Upper lobe of right lung (tissue), 1 donor: ENCODE measurements at regions not wholly inside any gene's neighbourhood (a gene's known extent, or its start where the extent isn't known, plus 50 kb on each side); places are given as distances from the start of the nearest gene placed in this dataset.

ENCODE experiments used
- ATAC-seq: fragments of 200-7000 bp; cut with Tn5 transposase; one replicate; pipeline ENCODE4 v1.9.1; 2020; ENCODE audit warnings: mild to moderate bottlenecking, moderate library complexity
- DNase-seq: peaks from one replicate; pipeline ENCODE4 v3.0.0-alpha.2; 2020
- H3K27ac ChIP-seq: fragments of 200-600 bp; one replicate; pipeline ENCODE4 v1.8.0; 2022
- H3K27me3 ChIP-seq: fragments of 200-600 bp; one replicate; pipeline ENCODE4 v1.8.0; 2022; ENCODE audit warnings: mild to moderate bottlenecking
- H3K36me3 ChIP-seq: fragments of 200-600 bp; one replicate; pipeline ENCODE4 v1.8.0; 2022
- H3K4me1 ChIP-seq: fragments of 200-600 bp; one replicate; pipeline ENCODE4 v1.8.0; 2022
- H3K4me3 ChIP-seq: fragments of 200-600 bp; one replicate; pipeline ENCODE4 v1.8.0; 2022; ENCODE audit warnings: mild to moderate bottlenecking
- H3K9me3 ChIP-seq: fragments of 200-600 bp; one replicate; pipeline ENCODE4 v1.8.0; 2022
- intact Hi-C: fragments of 100-400 bp; cut with DNase I; formaldehyde crosslinking; loops from one replicate; pipeline ENCODE4 v1.11.0; 2022
- TF ChIP-seq, protein P1 (sequence below): fragments of 200-600 bp; IDR thresholded peaks from one replicate; pipeline ENCODE4 v1.8.0; 2022; ENCODE audit warnings: antibody characterized with exemption
- donor health status: DM: no; HTN: yes; CAD: no; lungs with severe emphysema.

DNA sequence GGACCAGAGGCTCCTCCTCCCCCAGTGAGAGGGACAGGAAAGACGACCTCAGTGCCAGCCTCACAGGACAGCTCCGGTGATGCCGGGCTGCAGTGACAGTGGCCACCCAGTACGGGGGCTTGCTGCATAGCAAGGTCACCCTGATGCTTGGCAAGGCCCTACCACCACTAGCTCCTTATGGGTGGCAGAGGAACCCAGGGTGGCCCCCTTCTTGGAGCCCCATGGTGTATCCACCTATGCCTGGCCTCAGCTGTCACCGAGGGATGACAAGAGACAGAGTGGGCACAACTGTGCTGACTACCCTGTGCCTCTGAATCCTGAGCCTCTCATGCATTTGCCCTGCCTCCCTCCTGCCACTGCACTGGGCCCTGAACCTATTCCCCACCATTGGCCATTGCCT, 809.2 kb downstream of the TBC1D22A start:
- DNase-seq, result peak; percentile 45
- TF ChIP-seq, protein P1, sequence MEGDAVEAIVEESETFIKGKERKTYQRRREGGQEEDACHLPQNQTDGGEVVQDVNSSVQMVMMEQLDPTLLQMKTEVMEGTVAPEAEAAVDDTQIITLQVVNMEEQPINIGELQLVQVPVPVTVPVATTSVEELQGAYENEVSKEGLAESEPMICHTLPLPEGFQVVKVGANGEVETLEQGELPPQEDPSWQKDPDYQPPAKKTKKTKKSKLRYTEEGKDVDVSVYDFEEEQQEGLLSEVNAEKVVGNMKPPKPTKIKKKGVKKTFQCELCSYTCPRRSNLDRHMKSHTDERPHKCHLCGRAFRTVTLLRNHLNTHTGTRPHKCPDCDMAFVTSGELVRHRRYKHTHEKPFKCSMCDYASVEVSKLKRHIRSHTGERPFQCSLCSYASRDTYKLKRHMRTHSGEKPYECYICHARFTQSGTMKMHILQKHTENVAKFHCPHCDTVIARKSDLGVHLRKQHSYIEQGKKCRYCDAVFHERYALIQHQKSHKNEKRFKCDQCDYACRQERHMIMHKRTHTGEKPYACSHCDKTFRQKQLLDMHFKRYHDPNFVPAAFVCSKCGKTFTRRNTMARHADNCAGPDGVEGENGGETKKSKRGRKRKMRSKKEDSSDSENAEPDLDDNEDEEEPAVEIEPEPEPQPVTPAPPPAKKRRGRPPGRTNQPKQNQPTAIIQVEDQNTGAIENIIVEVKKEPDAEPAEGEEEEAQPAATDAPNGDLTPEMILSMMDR, result no peak
- no peak overlapping the region for H3K27ac ChIP-seq
- no peaks in the 10 kb centered on the region for H3K27me3 ChIP-seq
- ATAC-seq, result peak; percentile 7
- H3K36me3 ChIP-seq, result no peaks in the 10 kb centered on the region
- no peak overlapping the region for H3K4me3 ChIP-seq
- no peaks in the 10 kb centered on the region for H3K4me1 ChIP-seq
- H3K9me3 ChIP-seq, result no peaks in the 10 kb centered on the region
- intact Hi-C loops, result no loop called here

DNA sequence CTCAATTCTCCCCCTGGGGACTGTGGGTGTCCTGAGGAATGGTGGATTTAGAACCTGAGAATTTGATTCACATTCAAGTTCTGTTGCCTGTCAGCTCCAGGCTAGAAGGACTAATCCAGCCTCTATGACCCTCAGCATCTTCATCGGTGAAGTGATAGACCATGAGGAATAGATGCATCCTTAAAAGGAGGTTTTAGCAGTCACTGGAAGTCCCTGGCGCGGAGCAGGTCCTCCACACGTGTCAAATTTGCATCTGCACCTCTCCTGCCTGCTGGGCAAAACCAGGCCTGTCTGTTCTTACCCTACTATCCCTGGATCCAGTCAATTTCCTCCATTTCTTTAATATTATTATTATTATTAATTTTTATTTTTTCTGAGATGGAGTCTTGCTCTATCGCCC, 808.4 kb downstream of the TBC1D22A start:
- H3K36me3 ChIP-seq, result no peaks in the 10 kb centered on the region
- no peaks in the 10 kb centered on the region for H3K27me3 ChIP-seq
- no peak for ATAC-seq
- H3K9me3 ChIP-seq, result no peaks in the 10 kb centered on the region
- DNase-seq, result peak; percentile 35
- H3K27ac ChIP-seq, result no peak overlapping the region
- intact Hi-C loops, result no loop called here
- H3K4me1 ChIP-seq, result no peaks in the 10 kb centered on the region
- no peak overlapping the region for H3K4me3 ChIP-seq
- TF ChIP-seq, protein P1, result no peak

DNA sequence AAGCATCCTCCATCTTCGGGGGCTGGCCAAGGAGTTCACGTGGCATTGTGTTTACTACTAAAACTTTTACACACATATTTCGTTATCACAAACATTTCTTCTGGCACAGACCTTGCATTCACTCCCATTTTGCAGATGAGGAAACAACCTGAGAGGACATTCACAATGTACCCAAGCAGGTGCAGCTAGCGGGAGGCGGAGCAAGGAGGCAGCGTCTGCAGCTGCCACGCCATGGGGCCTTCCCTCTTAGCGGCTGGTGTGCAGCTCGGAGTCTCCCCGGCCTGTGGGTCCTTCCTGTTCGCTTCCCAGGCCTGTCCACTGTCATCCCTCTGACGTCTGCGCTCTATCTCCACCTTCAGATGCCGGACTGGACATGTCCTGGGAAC, 807.8 kb downstream of the TBC1D22A start:
- H3K27me3 ChIP-seq, result no peaks in the 10 kb centered on the region
- no peaks in the 10 kb centered on the region for H3K4me1 ChIP-seq
- intact Hi-C loops, result no loop called here
- TF ChIP-seq, protein P1, result no peak
- no peak overlapping the region for H3K4me3 ChIP-seq
- no peaks in the 10 kb centered on the region for H3K36me3 ChIP-seq
- no peak overlapping the region for H3K27ac ChIP-seq
- DNase-seq (peak; percentile 42), ATAC-seq (no peak)
- H3K9me3 ChIP-seq, result no peaks in the 10 kb centered on the region

DNA sequence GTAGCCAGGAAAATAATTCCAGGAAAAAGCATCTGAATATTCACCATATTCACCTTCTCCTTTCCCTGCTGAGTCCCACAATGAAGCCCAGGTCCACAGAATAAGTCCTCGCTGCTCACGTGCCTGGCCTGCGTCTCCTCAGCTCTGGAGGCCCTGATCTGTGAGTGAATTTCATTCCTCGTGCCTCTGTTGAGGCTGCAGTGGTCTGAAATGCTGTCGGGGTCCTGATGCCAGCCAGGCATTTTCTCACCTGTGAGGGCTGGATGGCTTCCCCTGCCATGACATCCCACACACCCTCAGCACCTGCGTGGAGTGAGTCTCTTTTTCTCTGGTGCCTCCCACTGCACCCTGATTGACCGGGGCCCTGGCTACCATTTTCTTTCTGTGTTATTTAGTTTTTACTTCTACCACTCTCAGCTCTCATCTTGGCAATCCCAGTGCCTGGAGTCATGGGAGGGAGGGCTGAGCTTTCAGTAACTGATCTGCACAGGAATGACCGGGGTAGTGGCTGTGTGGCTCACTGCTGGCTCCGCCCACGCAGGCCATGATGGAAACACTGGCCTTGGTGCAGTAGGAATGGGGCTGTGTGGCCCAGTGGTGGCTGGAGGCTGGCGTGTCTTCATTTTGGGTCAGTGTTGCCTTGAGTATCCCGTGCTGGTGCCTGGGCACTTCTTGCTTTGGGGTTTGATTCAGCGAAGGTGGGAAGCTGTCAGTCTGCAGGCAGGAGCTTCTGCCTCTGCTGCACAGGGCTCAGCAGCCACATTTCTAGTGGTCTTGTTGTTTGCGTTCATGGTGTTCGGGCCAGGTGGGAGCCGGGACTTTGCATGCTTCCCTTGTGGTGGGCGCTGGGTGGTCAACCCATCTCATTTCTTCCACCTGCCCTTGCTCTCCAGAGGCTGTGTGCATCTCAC, 807.2 kb downstream of the TBC1D22A start:
- intact Hi-C loops, result no loop called here
- TF ChIP-seq, protein P1, result no peak
- H3K4me1 ChIP-seq, result no peaks in the 10 kb centered on the region
- no peak for DNase-seq
- H3K27me3 ChIP-seq, result no peaks in the 10 kb centered on the region
- no peak overlapping the region for H3K4me3 ChIP-seq
- H3K27ac ChIP-seq, result no peak overlapping the region
- no peaks in the 10 kb centered on the region for H3K9me3 ChIP-seq
- no peak for ATAC-seq
- H3K36me3 ChIP-seq, result no peaks in the 10 kb centered on the region

DNA sequence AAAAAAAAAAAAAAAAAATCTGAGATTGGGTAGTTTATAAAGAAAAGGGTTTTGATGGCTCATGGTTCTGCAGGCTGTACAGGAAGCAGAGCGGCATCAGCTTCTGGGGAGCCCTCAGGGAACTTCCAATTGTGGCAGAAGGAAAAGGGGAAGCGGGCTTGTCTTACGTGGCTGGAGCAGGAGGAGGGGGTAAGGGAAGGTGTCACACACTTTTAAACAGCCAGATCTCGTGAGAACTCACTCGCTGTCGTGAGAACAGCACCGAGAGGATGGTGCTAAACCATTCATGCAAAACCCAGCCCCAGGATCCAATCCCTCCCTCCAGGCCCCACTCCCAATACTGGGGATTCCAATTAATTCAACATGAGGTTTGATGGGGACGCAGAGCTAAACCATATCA, 806.2 kb downstream of the TBC1D22A start:
- TF ChIP-seq, protein P1, result no peak
- ATAC-seq, result no peak

More for the DNA sequence above, 806.2 kb downstream of the TBC1D22A start:
- no peak overlapping the region for H3K27ac ChIP-seq
- no peaks in the 10 kb centered on the region for H3K9me3 ChIP-seq
- no peaks in the 10 kb centered on the region for H3K27me3 ChIP-seq
- no peaks in the 10 kb centered on the region for H3K4me1 ChIP-seq
- intact Hi-C loops, result no loop called here
- no peak overlapping the region for H3K4me3 ChIP-seq
- no peaks in the 10 kb centered on the region for H3K36me3 ChIP-seq
- no peak for DNase-seq
